ENCODE measurements at regions not wholly inside any gene's neighbourhood (a gene's known extent, or its start where the extent isn't known, plus 50 kb on each side); places are given as distances from the start of the nearest gene placed in this dataset.

DNA sequence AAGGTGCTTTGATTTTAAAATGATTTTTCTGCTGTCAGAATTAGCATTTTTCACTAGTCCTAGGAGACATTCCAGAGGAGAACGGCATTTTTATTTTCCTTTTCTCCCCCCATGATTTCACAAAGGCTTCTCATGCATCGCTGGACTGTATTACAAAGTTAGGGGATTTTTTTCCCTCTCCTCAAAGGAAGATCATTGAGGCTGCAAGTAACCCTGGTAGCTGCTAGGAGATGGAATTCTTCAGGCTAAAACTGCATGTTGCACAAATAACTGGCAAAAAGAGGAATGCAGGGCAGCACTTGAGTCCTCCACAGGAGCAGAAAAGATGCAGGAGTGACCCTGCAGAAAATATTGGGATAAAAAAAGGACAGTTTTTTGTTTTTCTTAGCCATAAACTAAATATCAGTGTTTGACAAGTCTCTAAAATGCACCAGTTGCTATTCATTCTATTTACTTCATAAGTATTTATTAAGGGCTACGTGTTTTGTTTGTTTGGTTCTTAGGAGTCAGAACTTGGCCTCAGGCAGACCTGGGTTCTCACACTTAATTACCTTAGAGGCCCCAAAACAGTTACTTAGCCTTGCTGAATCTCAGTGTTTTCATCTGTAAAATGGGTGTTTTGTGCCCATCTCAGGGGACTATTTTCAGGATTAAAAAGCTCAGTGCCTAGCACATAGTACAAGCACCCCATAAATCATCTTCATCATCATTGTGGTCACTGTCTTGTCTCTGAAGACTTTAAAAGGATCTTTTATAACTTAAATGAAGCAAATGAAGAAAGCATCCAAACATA is 144.5 kb upstream of the ID4 start:
- H4K20me1 ChIP-seq (replicated peaks; ENCODE audit: control insufficient read depth, insufficient read depth, low read length), result no peaks in the 10 kb centered on the region
- ChIA-PET POLR2A (no interaction called here), CTCF (ENCODE audit: low intra/inter-chr PET ratio) (no interaction called here)
- H3K4me1 ChIP-seq (replicated peaks in 1 of 2; ENCODE audit: control insufficient read depth in 2 of 2, insufficient read depth in 2 of 2, low read length in 2 of 2), result no peaks in the 10 kb centered on the region; a peak in 1 of 5 replicates
- no peak overlapping the region for H3K9ac ChIP-seq (ENCODE audit: insufficient read depth in 1 of 2, low read depth in 2 of 2, low read length in 2 of 2)
- intact Hi-C loops (cut with micrococcal nuclease), result no loop called here
- ATAC-seq, result no peak
- no peak overlapping the region for H2AFZ ChIP-seq (ENCODE audit: low read depth, low read length)
- no TSS peak for BruUV-seq (replicated peaks)
- no peaks in the 10 kb centered on the region for H3K79me2 ChIP-seq (ENCODE audit: control insufficient read depth, insufficient read depth, low read length)
- H3K9me3 ChIP-seq (replicated peaks; ENCODE audit: control insufficient read depth, insufficient read depth, low read depth, low read length), result no peaks in the 10 kb centered on the region
- no peaks in the 10 kb centered on the region for H3K36me3 ChIP-seq (ENCODE audit: control insufficient read depth, insufficient read depth, low read length)
- H3K27me3 ChIP-seq (ENCODE audit: control insufficient read depth in 2 of 2, insufficient read depth in 2 of 2, low read length in 2 of 2), result peaks cover 0 to 7% of the 10 kb centered on the region in 2 experiments; a peak in 2 of 5 replicates
- no peak for FAIRE-seq
- no peak overlapping the region for H3K27ac ChIP-seq (ENCODE audit: extremely low read depth, low read depth, low read length)
- H3K4me2 ChIP-seq (ENCODE audit: insufficient read depth, low read length), result no peak overlapping the region
- TF ChIP-seq RCOR1 (IDR thresholded peaks at IDR 0.05; ENCODE audit: borderline replicate concordance in 1 of 2, low read depth in 2 of 2, low read length in 2 of 2) (no peak), ZNF707 (CRISPR knock-in tag; conservative IDR thresholded peaks at IDR 0.05) (no peak), RBM25 (IDR thresholded peaks at IDR 0.05; ENCODE audit: low read depth, low read length, severe bottlenecking) (peak; percentile 40), HOXB6 (CRISPR knock-in tag; IDR thresholded peaks at IDR 0.05; ENCODE audit: borderline replicate concordance) (no peak), ZNF668 (CRISPR knock-in tag; IDR thresholded peaks at IDR 0.05) (no peak), POU5F1 (IDR thresholded peaks at IDR 0.05; ENCODE audit: borderline replicate concordance, low read depth, low read length, partially characterized antibody) (no peak), DNMT1 (IDR thresholded peaks at IDR 0.05) (no peak)
- TF ChIP-seq, protein P1, sequence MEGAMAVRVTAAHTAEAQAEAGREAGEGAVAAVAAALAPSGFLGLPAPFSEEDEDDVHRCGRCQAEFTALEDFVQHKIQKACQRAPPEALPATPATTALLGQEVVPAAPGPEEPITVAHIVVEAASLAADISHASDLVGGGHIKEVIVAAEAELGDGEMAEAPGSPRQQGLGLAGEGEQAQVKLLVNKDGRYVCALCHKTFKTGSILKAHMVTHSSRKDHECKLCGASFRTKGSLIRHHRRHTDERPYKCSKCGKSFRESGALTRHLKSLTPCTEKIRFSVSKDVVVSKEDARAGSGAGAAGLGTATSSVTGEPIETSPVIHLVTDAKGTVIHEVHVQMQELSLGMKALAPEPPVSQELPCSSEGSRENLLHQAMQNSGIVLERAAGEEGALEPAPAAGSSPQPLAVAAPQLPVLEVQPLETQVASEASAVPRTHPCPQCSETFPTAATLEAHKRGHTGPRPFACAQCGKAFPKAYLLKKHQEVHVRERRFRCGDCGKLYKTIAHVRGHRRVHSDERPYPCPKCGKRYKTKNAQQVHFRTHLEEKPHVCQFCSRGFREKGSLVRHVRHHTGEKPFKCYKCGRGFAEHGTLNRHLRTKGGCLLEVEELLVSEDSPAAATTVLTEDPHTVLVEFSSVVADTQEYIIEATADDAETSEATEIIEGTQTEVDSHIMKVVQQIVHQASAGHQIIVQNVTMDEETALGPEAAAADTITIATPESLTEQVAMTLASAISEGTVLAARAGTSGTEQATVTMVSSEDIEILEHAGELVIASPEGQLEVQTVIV (CRISPR knock-in tag; IDR thresholded peaks at IDR 0.05; ENCODE audit: borderline replicate concordance), result no peak
- in situ Hi-C loops (cut with MboI), result no loop called here
- DNase-seq (ENCODE audit: extremely low read depth in 1 of 4, low spot score in 3 of 4), result no peak
- WGBS (ENCODE audit: insufficient coverage, low coverage, missing lambda C conversion rate), result 4% methylated on average over 3 of the region's 3 CpGs
- H3K4me3 ChIP-seq, result no peak overlapping the region
- no peaks in the 10 kb centered on the region for H3K9me1 ChIP-seq (ENCODE audit: control insufficient read depth, insufficient read depth, low read length)
